ENCODE measurements at regions not wholly inside any gene's neighbourhood (a gene's known extent, or its start where the extent isn't known, plus 50 kb on each side); places are given as distances from the start of the nearest gene placed in this dataset.
"Not testable (repeated sequence)": the region's sequence is repeated elsewhere in the genome, so short reads cannot be mapped to it uniquely, and the experiment has no call there.

GRCh38 chr5:86447362-86447761 is 170.4 kb upstream of the COX7C start:
- no peak for DNase-seq

DNA sequence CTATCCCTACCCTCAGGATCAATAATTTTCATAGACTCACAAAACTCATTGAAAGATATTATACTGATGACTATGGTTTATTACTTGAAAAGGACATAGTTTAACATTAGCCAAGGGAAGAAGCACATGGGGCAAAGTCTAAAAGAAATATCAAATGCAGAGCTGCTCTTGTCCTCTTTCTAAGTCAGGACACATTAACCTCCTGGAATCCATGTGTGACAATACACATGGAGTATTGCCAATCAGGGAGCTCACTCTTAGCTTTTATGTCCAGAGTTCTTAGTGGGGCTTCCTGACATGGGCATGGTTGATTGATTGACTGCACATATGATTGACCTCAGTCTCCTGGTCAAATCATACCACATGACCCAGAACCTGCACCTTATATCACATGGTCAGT is 165.5 kb upstream of the COX7C start:
- no peak for DNase-seq

DNA sequence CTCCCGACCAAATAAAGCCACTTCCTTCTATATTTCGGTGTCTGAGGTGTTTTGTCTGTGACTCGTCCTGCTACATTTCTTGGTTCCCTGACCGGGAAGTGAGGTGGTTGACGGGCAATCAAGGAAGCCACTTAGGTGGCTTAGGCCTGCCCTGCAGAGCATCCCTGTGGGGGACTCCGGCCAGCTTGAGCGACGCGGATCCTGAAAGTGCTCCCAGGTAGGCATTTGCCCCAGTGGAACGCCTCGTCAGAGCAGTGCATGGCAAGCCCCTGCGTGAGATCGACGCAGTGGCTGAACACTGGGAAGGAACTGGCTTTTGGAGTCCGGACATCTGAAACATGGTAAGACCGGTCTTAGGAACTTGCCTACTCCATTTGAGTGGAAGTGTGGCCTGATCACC is 157.2 kb upstream of the COX7C start:
- DNase-seq, result no peak

DNA sequence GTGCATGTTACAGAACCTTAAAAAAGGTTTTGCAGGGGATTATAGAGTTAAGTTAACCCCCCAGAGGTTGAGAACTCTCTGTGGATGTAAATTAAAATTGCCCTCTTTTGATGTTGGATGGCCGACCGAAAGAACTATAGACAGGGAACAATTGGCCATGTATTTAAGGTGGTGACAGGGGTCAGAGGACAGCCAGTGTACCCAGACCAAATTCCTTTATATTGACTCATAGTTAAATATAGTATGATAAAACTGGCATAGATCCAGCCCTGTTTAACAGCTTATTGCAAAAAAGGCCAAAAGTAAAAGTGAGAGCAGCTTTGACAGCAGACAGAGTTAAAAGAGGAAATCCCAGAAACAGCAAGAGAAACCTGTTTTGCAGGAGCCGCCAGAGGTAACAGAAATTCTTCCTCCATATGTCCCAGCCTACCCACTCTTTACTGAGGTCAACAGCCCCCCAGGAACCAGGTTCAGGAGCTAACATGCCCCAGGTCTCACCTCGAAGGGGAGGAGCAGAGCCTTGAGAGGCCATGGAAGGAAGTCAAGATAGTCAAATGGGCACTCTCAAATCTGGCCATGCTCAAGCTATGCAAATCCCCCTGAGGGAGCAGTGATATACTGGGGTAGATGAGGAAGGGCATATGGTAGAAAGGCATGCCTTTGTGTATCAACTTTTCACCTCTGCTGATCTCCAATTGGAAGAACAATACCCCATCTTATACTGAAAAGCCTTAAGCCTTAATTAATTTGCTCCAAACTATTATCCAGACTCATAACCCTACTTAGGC is 156.4 kb upstream of the COX7C start:
- no peak for DNase-seq

GRCh38 chr5:86463339-86463738 is 154.4 kb upstream of the COX7C start:
- DNase-seq, result no peak

DNA sequence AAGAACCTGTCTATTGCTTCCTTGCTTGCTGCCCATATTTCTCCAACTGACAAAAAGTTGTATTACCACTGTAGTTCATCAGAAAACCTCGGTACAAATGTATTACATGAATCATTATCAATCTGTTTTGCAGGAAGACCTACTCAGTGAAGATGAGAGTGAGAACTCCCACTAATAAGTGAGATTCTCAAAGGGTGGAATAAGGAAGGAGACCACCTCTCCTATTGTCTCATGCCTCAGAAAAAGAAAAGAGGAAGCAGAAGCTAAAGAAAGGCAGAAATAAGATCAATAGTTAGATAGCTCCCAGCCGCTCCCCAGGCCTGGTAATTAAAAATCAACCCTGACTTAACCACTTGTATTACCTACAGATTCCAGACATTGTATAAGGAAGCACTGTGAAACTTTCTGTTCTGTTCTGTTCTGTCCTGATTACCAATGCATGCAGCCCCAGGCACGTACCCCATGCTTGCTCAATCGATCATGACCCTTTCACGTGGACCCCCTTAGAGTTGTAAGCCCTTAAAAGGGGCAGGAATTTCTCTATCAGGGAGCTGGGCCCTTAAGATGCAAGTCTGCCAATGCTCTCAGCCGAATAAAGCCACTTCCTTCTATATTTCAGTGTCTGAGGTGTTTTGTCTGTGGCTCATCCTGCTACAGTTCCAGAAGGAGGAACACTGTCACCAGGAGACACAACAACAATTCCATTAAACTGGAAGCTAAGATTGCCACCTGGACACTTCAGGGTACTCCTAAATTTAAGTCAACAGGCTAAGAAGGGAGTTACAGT is 152.5 kb upstream of the COX7C start:
- no peak for DNase-seq

GRCh38 chr5:86466721-86467120 is 151.0 kb upstream of the COX7C start:
- DNase-seq, result not testable (repeated sequence)

GRCh38 chr5:86482008-86482407 is 135.7 kb upstream of the COX7C start:
- no peak for DNase-seq

DNA sequence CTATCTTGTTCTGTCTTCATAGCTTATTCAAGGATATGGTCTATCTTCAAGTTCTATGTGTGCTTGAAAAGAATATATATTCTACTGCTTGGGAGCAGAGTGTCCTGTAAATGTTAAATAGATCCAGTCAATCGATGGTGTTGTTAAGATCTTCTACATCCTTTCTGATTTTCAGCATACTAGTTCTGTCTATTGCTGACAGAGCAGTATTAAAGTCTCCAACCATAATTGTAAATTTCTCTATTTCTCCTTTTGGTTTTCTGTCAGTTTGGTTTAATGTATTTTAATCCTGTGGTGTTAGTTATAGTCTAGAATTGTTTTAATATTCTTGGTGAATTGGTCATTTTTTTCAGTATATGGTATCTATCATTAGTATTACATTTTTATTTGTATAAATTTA is 124.0 kb upstream of the COX7C start:
- no peak for DNase-seq

- DNase-seq, result no peak
These were observed 116.8 kb upstream of the COX7C start for GRCh38 chr5:86500947-86501346.

DNA sequence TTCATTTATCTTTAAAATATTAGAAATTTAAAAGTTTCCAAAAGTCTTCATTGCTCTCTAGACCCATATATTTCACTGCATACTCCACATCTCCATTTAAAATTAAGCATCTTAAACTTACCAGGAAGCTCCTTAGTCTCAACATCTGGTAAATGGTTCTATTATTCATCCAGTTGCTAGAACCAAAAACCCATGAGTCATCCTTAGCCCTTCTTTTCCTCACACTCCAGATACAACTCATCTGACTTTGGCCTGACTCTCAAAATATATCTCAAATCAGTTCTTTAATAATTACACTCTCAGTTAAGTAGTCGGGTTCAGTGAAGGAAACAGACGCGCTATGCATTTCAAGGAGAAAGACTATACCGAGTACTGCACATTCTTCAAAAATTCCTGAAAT is 110.2 kb upstream of the COX7C start:
- DNase-seq, result no peak

DNA sequence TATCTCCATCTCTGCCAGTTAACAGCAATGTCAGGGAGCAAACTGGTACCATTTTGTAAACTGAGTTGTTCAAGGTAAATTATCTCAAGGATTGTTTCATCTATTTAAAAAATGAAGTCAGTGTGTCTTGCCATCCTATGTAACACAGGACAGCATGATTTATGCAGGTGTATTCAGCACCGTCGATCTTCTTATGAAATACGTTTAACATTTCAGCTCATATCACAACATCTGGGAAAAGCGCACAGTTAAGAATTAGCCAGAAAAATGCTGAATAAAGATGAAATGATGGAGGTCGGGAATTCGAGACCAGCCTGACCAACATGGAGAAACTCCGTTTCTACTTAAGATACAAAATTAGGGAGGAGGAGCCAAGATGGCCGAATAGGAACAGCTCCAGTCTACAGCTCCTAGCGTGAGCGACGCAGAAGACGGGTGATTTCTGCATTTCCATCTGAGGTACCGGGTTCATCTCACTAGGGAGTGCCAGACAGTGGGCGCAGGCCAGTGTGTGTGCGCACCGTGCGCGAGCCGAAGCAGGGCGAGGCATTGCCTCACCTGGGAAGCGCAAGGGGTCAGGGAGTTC is 107.3 kb upstream of the COX7C start:
- DNase-seq, result not testable (repeated sequence)

GRCh38 chr5:86523718-86524117 is 94.0 kb upstream of the COX7C start:
- DNase-seq, result no peak

DNA sequence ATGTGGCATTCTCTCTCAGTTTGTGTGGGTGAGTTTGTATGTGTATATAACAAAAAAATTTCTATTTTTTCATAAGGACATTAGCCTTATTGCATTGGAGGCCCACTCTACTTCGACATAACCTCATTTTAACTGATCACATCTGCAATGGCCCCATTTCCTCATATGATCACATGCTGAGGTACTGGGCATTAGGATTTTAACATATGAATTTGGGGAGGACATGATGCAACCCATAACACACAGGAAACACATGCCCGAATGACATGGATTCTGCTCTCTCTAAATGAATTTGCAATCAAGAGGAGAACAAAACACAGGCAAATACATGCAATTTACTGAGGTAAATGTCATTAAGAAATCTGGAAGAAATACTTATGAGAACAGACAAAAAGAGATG is 92.1 kb upstream of the COX7C start:
- DNase-seq, result no peak

- no peak for DNase-seq
These were observed 90.9 kb upstream of the COX7C start for GRCh38 chr5:86526811-86527348.

DNA sequence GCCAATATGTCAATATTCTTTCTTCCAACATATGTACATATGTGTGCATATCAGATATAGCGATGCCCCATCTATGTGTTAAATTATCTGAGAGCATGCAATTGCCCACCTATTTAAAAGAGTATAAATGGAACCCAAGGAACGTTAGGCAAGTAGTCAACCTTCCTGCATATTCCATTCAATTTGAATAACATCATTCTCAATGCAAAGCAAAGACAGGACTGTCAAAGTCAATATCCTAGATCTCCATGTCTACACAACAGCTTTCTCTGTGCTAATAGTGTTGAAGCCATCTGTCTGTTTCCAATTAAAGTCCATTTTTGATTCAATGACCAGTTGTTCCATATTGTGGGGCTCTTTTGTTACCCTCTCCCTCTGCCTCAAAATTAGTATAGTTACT is 85.3 kb upstream of the COX7C start:
- DNase-seq, result no peak

DNA sequence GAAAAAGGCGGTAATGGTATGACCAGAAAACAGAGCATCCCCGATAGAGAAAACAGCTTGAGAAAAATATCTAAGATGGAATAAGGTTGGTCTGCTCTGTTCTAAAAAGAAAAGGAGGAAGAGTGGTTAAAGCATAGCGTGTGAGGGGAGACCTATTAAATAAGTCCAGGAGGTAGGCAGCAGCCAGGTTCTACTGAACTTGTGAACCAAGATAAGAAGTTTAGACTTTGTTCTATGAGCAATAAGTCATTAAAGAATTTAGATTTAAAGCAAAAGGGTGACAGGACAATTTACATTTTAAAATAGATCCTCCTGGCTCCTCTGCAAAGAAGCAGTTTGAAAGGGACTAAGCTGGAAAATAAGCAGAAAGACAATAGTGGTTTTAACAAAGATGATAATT is 81.3 kb upstream of the COX7C start:
- no peak for DNase-seq

DNA sequence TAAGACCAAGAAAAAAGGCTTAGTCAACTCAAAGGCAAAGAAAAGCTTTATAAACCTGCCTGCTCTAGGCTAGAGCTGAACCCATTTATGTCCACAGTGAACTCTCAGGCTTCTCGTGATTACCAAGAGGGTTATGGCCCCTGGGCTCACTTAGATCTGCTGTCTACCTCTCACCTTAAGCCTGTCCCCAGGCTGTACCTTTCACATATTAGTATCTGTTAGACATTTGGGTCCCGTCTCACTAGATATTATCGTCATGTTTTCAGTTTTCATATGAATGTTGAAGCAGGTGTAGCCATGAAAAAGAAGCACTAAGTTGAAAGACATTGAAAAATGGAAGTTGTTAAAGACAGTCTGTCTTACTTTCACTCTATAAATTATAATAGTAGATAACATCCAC is 75.2 kb upstream of the COX7C start:
- DNase-seq, result no peak

- no peak for DNase-seq
These were observed 71.7 kb upstream of the COX7C start for GRCh38 chr5:86546044-86546443.

GRCh38 chr5:86546582-86546981 is 71.2 kb upstream of the COX7C start:
- DNase-seq, result no peak

- DNase-seq, result no peak
These were observed 63.1 kb upstream of the COX7C start for GRCh38 chr5:86554638-86555037.

DNA sequence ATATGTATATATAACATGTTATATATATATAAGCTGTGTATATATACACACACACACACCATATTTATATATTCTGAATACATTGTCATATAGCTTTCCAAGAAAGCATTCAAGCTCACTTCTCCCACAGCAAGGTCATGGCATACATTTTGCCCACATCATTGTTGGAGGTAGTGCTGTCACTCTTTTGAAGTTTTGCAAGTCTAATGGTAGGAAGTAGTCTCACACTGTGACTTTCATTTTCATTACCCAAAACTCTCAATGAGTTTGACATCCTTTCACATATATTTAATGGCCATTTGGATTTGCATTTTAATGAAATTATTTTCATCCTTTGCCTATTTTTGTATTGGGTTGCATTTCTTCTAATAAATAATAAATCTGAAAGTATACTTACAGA is 59.8 kb upstream of the COX7C start:
- DNase-seq, result no peak

DNA sequence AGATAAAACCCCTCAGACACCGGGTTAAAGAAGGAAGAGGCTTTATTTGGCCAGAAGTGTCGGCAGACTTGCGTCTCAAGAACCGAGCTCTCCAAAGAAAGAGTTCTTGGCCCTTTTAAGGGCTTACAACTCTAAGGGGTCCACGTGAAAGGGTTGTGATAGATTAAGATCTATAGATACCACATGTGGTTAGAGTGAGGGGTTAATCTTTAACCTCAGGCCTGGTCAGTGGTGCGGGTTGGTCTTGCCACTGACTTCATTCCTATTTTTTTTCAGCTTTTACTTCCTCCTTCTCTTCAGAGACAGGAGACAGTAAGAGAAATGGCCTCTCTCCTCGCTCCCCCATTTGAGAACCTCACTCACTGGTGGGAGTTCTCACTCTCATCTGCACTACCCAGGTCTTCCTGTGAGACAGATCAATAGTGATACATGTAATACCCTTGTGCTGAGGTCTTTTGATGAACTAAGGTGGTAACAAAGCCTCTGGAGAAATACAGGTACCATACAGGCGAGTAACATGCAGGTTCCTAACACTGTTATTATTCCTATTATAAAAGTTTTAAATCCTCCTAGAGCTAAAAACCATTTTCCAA is 52.4 kb upstream of the COX7C start:
- no peak for DNase-seq
